HepG2 (cell line): ENCODE measurements at regions not wholly inside any gene's neighbourhood (a gene's known extent, or its start where the extent isn't known, plus 50 kb on each side); places are given as distances from the start of the nearest gene placed in this dataset.

ENCODE experiments used
- ATAC-seq: fragments of 200-7000 bp; cut with Tn5 transposase; 3 replicates; pipeline ENCODE4 v1.9.1; 2020; ENCODE audit warnings: mild to moderate bottlenecking, moderate library complexity
- BruUV-seq: library from RNA; stranded (reverse); fragments of 400-500 nt; replicated peaks from 2 replicates; lab custom pipeline; 2021; lab: Mats Ljungman, UMichigan
- CTCF ChIA-PET: fragments of 300-600 bp; formaldehyde crosslinking; extraction: SDS; loops from one replicate; lab custom pipeline; 2021; ENCODE audit warnings: low total read pairs, inconsistent platforms, low intra/inter-chr PET ratio; lab: Yijun Ruan, JAX
- POLR2A ChIA-PET: fragments of 350-600 bp; sonication (Branson Sonifier 250); formaldehyde crosslinking; loops from one replicate; lab custom pipeline; 2020; ENCODE audit warnings: antibody characterized with exemption, inconsistent platforms; lab: Yijun Ruan, JAX
- DNase-seq: peaks from one replicate; pipeline ENCODE4 v3.0.0-alpha.2; 2015; ENCODE audit warnings: low spot score
- FAIRE-seq: peaks from 3 replicates; lab custom pipeline; 2011; peaks lifted over from hg19 to GRCh38; lab: Jason Lieb, UNC
- H2AFZ ChIP-seq: one replicate; pipeline ENCODE4 v1.6.1; 2011; ENCODE audit warnings: low read length, inconsistent platforms
- H3K27ac ChIP-seq: fragments of 300-600 bp; 3 replicates; pipeline ENCODE4 v1.8.0; 2011; ENCODE audit warnings: mixed run types, mild to moderate bottlenecking, mixed read lengths, low read length, inconsistent platforms; ENCODE audit not compliant: insufficient read depth; ENCODE audit errors: extremely low read length
- H3K27me3 ChIP-seq, 2 experiments: fragments of 200-600 bp in 1 of 2; 2 replicates in 1 of 2; 3 replicates in 1 of 2; pipeline versions ENCODE4 v1.6.0 to v1.8.0; 2011; ENCODE audit warnings: low read length in 2 of 2, mild to moderate bottlenecking in 2 of 2, moderate library complexity in 2 of 2, inconsistent platforms in 1 of 2; ENCODE audit not compliant: insufficient read depth in 2 of 2, control insufficient read depth in 1 of 2
- H3K36me3 ChIP-seq, 2 experiments: fragments of 200-600 bp in 1 of 2; replicated peaks in 1 of 2; 2 replicates in 1 of 2; 3 replicates in 1 of 2; pipeline versions ENCODE4 v1.5.1 to v1.8.0; 2011; ENCODE audit warnings: low read length in 2 of 2, inconsistent platforms in 1 of 2; ENCODE audit not compliant: insufficient read depth in 2 of 2, control insufficient read depth in 1 of 2
- H3K4me1 ChIP-seq: 2 replicates; pipeline ENCODE4 v1.5.1; 2012; ENCODE audit warnings: low read length, inconsistent platforms; ENCODE audit not compliant: insufficient read depth
- H3K4me2 ChIP-seq: 2 replicates; pipeline ENCODE4 v1.6.0; 2011; ENCODE audit warnings: low read depth, low read length, inconsistent platforms
- H3K4me3 ChIP-seq, 3 experiments: fragments of 200-600 bp in 1 of 3; sonication (generic), shearing (Covaris generic) in 1 of 3; replicated peaks in 1 of 3; 2 replicates each; pipeline ENCODE4 v1.5.1; 2011 to 2016; ENCODE audit warnings: low read length in 3 of 3, inconsistent platforms in 2 of 3, low read depth in 2 of 3, mild to moderate bottlenecking in 2 of 3, control low read depth in 1 of 3, mixed read lengths in 1 of 3; ENCODE audit not compliant: insufficient read depth in 1 of 3
- H3K79me2 ChIP-seq: one replicate; pipeline ENCODE4 v1.6.1; 2011; ENCODE audit warnings: low read length, inconsistent platforms; ENCODE audit not compliant: insufficient read depth
- H3K9ac ChIP-seq: 2 replicates; pipeline ENCODE4 v1.6.0; 2011; ENCODE audit warnings: mild to moderate bottlenecking, low read depth, low read length, inconsistent platforms; ENCODE audit not compliant: insufficient read depth
- H3K9me3 ChIP-seq: 2 replicates; pipeline ENCODE4 v1.5.1; 2012; ENCODE audit warnings: mild to moderate bottlenecking, low read length
- H4K20me1 ChIP-seq: 2 replicates; pipeline ENCODE4 v1.6.0; 2011; ENCODE audit warnings: inconsistent platforms, mild to moderate bottlenecking, low read length, moderate library complexity; ENCODE audit not compliant: insufficient read depth
- CREB1 ChIP-seq, 2 experiments: fragments of 450-650 bp in 1 of 2; IDR thresholded peaks; 2 replicates each; pipeline ENCODE4 v1.6.1; 2016 to 2017; ENCODE audit warnings: control low read depth in 1 of 2, mild to moderate bottlenecking in 1 of 2, missing compliant biosample characterization in 1 of 2, missing genetic modification characterization in 1 of 2
- LCORL ChIP-seq, 2 experiments: fragments of 450-650 bp in 1 of 2; sonication (generic) in 1 of 2; formaldehyde crosslinking in 1 of 2; IDR thresholded peaks; 2 replicates each; pipeline versions ENCODE4 v1.5.0 to v1.6.1; 2017 to 2020; ENCODE audit warnings: antibody characterized with exemption in 1 of 2, missing genetic modification reagents in 1 of 2
- MAFF ChIP-seq: IDR thresholded peaks from 2 replicates; pipeline ENCODE4 v1.6.1; 2011; ENCODE audit warnings: low read depth, low read length, improper control_type of control experiment
- NR2F2 ChIP-seq: IDR thresholded peaks from 2 replicates; pipeline ENCODE4 v1.6.1; 2012; ENCODE audit warnings: low read depth, inconsistent platforms, borderline replicate concordance
- PAXIP1 ChIP-seq: sonication (generic); formaldehyde crosslinking; conservative IDR thresholded peaks from 2 replicates; pipeline ENCODE4 v1.4.0; 2020; ENCODE audit warnings: mild to moderate bottlenecking, missing genetic modification reagents, moderate library complexity
- WGBS: methylation state at CpG from one replicate; pipeline ENCODE4 v1.1.6; 2017; ENCODE audit warnings: low lambda C conversion rate; 5-methylcytosine and 5-hydroxymethylcytosine counted together
- in situ Hi-C: cut with HindIII; loops from 2 replicates; pipeline ENCODE4 v1.10.0; 2017; ENCODE audit warnings: low pct_unique_long_range_greater_than_20kb; ENCODE audit not compliant: extremely low pct_ligation_motif_present
- intact Hi-C: fragments of 100-400 bp; cut with micrococcal nuclease; formaldehyde crosslinking; loops from one replicate; pipeline ENCODE4 v1.10.0; 2022; ENCODE audit not compliant: unreplicated experiment

DNA sequence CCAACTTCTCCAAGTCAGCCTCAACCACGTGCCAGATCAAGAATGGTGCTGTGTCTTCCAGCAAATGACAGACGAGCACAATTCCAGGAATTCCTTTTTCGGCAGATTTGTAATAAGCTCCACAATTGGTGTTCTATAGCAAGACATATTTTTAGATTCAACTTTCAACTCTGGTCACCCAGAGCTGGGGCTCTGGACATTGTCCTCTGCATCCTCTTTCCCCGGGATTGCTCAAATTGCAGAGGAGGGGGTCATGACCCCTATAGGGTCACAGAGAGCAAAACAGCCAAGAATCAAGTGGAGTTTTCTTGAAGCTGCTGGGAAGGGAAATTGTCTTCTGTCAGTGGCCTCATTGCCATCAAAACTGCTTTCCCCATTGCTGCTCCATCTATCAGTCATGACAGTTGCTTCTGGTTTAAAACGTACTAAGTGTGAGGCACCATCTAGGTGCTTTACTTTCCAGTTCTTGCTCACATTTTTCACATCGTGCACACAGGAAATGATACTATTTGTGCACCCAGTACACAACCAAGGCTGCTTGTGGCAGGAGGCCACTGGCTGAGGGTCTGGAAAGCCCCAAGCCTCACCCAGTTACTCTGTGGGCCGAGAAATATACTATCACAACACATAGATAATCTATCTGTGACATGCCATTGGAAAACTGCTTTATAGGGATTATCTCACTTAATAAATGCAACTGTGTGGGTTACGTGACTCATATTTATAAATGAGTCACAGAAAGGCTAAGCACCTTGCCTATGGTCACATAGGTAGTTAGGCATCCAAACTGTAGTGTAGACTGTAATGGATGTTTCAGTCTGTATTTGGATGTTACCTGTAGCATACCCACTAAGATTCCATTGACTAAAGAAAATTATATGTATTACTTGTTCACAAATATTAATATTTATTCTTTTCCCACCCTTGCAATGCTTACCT lies 91.7 kb upstream of the PHOX2B start:
- no peak for FAIRE-seq
- 4% methylated on average over 8 of the region's 8 CpGs for whole genome bisulfite sequencing
- Histone ChIP-seq H3K4me2 (no peak overlapping the region), H2AFZ (no peak overlapping the region), H3K4me1 (no peaks in the 10 kb centered on the region), H4K20me1 (no peaks in the 10 kb centered on the region), H3K4me3 (no peak overlapping the region), H3K79me2 (no peaks in the 10 kb centered on the region), H3K9me3 (no peaks in the 10 kb centered on the region), H3K27ac (no peak overlapping the region), H3K9ac (no peak overlapping the region), H3K36me3 (no peaks in the 10 kb centered on the region), H3K27me3 (no peaks in the 10 kb centered on the region)
- no peak for DNase-seq
- no TSS peak for BruUV-seq
- ChIA-PET POLR2A (no interaction called here), CTCF (no interaction called here)
- intact Hi-C loops (no loop called here), in situ Hi-C loops (no loop called here)
- ATAC-seq: no peak
- TF ChIP-seq CREB1 (IDR thresholded peaks at IDR 0.05) (0 out of 2 replicates have a peak, but pooled peaks have one; percentile 3), CREB1 (CRISPR knock-in tag; IDR thresholded peaks at IDR 0.05) (no peak), NR2F2 (no peak)

DNA sequence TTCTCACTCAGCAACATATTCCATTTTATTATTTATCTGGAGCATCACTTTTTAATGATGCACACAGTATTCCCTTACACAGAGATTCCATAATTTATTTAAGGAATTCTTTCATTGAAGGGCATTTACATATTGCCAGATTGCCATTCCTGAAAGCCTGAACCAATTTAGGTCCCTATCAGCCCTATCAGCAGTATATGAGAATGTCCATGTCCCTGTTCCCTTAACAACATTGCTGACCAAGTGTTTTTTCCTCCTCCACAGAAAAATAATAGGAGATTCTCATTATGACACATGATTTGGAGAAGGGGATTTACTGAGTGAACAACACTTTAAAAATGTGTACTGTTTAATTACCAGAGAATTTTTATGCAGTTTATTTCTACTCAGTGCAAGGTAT lies 90.1 kb upstream of the PHOX2B start:
- FAIRE-seq: no peak
- ChIA-PET POLR2A (no interaction called here), CTCF (no interaction called here)
- no peak for TF ChIP-seq PAXIP1
- TF ChIP-seq MAFF: 0 out of 2 replicates have a peak, but pooled peaks have one; percentile 36
- TF ChIP-seq LCORL (IDR thresholded peaks at IDR 0.05): no peak
- no peak for TF ChIP-seq LCORL (CRISPR knock-in tag; IDR thresholded peaks at IDR 0.05)

More for the DNA sequence above, 90.1 kb upstream of the PHOX2B start:
- Histone ChIP-seq H3K36me3 (no peaks in the 10 kb centered on the region), H4K20me1 (no peaks in the 10 kb centered on the region), H3K27ac (no peak overlapping the region), H2AFZ (no peak overlapping the region), H3K9me3 (no peaks in the 10 kb centered on the region), H3K9ac (no peak overlapping the region), H3K27me3 (no peaks in the 10 kb centered on the region), H3K4me1 (no peaks in the 10 kb centered on the region), H3K79me2 (no peaks in the 10 kb centered on the region), H3K4me2 (no peak overlapping the region), H3K4me3 (no peak overlapping the region)
- BruUV-seq: no TSS peak
- in situ Hi-C loops (no loop called here), intact Hi-C loops (no loop called here)
- DNase-seq (no peak), ATAC-seq (no peak)
